Activated T-helper 1 cell treated with anti-CD3 and anti-CD28 coated beads, Interleukin-12 subunit alpha, Interleukin-12 subunit beta, Interleukin-2, Interleukin-4 antibody, amounts not matched to agents 30 ng/mL and 10 ng/mL and 1 ng/mL, durations not matched to agents 14 hours and 24 hours and 36 hours (primary cell): ENCODE measurements at regions not wholly inside any gene's neighbourhood (a gene's known extent, or its start where the extent isn't known, plus 50 kb on each side); places are given as distances from the start of the nearest gene placed in this dataset.

Experiments used
- DNase-seq: peaks from one replicate; pipeline ENCODE4 v3.0.0; 2021; ENCODE audit warnings: low spot score
- H3K27ac Mint-ChIP-seq: one replicate; pipeline ENCODE4 v1.8.0; 2021; ENCODE audit warnings: mild to moderate bottlenecking, mixed read lengths
- H3K27me3 Mint-ChIP-seq: one replicate; pipeline ENCODE4 v1.8.0; 2022; ENCODE audit warnings: mild to moderate bottlenecking, moderate library complexity, mixed read lengths; ENCODE audit not compliant: insufficient read depth
- H3K36me3 Mint-ChIP-seq: one replicate; pipeline ENCODE4 v1.8.0; 2021; ENCODE audit warnings: low read depth, mixed read lengths
- H3K4me1 Mint-ChIP-seq: one replicate; pipeline ENCODE4 v1.8.0; 2021; ENCODE audit warnings: low read depth, mixed read lengths
- H3K4me3 Mint-ChIP-seq: one replicate; pipeline ENCODE4 v1.8.0; 2021; ENCODE audit warnings: mild to moderate bottlenecking, moderate library complexity, mixed read lengths
- H3K9me3 Mint-ChIP-seq: one replicate; pipeline ENCODE4 v1.8.0; 2021; ENCODE audit warnings: mixed read lengths
- intact Hi-C: fragments of 100-400 bp; cut with micrococcal nuclease; formaldehyde crosslinking; loops from one replicate; pipeline ENCODE4 v1.15.1; 2024

DNA sequence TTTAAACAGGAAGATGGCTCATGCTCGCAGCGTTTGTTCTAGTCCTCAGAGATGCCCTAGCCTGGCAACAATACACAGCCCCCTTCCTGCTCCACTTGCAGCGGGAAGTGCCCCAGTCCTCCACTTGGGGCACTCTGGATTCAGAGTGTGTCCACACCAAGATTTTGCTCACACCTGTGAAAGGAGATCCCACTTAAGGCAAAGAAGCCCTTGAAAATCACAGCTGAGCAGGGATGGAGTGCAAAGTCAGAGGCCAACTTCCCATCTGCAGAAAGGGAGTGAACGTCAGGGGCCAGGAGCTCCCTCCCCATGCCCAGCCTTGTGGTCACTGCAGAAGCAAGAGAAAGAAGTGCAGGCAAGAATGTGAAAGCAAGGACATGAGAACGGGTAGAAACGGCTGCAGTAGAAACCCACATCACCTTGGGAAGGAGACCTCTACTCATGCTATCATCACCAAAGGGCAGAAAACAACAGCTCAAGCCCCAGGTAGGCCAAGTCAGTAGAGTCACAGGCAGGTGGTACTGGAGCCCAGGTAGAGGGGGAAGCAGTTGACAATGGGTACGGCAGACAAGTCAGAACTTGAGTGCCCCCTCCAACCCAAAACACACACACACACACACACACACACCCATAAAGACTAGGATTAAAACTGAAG, 157.4 kb downstream of the BUD13 start:
- Mint-ChIP-seq H3K36me3 (no peaks in the 10 kb centered on the region), H3K4me1 (no peaks in the 10 kb centered on the region), H3K9me3 (no peaks in the 10 kb centered on the region), H3K27me3 (peaks cover 4% of the 10 kb centered on the region), H3K4me3 (no peak overlapping the region), H3K27ac (no peak overlapping the region)
- no peak for DNase-seq
- intact Hi-C loops: no loop called here

DNA sequence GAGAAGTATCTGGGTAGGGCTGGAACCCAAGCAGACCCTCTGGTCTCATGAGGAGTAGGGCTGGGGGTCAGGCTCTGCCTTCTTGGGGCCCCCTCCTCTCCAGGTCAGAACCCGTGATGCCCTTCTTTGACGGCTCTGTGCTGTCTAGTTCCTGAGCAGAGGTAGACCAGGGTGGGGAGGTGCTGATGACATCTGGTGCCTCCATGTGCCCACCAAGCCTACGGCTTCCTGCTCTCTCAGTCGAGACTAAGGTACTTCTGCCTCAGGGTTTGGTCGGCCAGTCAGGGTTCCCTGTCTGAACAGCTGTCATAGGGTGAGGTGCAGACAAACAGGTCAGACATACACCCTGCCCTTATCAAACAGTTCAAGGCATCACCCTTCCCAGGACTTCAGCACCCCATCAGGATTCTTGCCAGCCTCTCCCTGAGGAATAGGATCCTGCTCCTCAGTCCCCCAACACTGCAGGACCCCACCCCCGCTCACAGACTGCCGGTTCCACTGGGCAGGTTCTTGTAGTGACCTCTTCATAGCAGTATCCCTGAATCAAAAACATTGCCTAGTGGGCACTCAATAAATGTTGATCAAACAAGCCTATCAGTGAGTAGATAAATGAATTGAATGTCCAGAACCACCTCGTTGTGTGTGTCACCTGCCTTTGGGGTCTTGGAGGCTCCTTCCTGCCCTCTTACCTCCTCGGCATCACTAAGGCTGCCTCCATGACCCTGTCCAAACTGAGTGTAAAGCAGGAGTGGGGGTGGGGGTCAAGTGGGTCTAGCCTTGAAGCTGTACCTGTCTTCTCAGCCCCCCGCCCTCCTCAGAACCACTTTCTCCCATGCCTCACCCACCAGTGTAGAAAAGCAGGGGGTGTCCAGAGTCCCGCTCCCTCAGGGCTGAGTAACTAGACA, 158.2 kb downstream of the BUD13 start:
- DNase-seq: no peak
- no peaks in the 10 kb centered on the region for H3K4me1 Mint-ChIP-seq
- no peak overlapping the region for H3K4me3 Mint-ChIP-seq
- intact Hi-C loops: no loop called here
- no peaks in the 10 kb centered on the region for H3K36me3 Mint-ChIP-seq
- H3K27ac Mint-ChIP-seq: no peak overlapping the region
- H3K9me3 Mint-ChIP-seq: no peaks in the 10 kb centered on the region
- H3K27me3 Mint-ChIP-seq: peaks cover 4% of the 10 kb centered on the region

DNA sequence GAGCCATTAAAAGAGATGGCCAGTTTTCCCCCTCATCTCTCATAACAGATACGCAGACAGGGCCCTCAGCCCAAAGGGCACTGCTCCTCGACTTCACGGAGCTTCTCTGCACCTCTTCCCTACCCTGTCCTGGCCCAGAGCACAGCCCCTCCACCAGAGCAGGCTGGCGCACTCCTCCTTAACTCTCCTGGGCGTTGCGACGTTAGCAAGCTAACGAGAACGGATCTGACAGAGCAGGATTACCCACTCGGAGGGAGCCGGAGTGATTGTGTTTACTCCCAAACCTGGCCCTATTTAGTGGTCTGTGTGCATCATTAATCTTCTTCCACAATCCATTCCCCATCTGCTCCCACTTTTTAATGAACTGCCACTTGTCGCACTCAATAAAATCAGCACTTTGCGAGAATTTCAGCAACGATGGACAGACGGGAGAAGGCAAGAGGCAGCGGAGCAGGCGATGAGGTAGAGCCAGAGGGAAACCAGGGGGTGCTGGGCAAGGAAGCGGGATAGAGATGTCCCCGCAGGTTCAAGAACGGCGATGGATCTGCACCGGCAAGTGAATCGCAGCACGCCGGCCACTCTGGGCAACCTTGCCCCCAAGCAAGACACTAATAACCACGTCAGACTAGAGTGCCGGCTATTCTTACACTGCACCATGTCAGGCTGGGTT, 159.4 kb downstream of the BUD13 start:
- H3K36me3 Mint-ChIP-seq: no peaks in the 10 kb centered on the region
- H3K27me3 Mint-ChIP-seq: peaks cover 4% of the 10 kb centered on the region
- no peak overlapping the region for H3K4me3 Mint-ChIP-seq
- no peak for DNase-seq
- intact Hi-C loops: no loop called here
- no peaks in the 10 kb centered on the region for H3K9me3 Mint-ChIP-seq
- no peaks in the 10 kb centered on the region for H3K4me1 Mint-ChIP-seq
- H3K27ac Mint-ChIP-seq: no peak overlapping the region

DNA sequence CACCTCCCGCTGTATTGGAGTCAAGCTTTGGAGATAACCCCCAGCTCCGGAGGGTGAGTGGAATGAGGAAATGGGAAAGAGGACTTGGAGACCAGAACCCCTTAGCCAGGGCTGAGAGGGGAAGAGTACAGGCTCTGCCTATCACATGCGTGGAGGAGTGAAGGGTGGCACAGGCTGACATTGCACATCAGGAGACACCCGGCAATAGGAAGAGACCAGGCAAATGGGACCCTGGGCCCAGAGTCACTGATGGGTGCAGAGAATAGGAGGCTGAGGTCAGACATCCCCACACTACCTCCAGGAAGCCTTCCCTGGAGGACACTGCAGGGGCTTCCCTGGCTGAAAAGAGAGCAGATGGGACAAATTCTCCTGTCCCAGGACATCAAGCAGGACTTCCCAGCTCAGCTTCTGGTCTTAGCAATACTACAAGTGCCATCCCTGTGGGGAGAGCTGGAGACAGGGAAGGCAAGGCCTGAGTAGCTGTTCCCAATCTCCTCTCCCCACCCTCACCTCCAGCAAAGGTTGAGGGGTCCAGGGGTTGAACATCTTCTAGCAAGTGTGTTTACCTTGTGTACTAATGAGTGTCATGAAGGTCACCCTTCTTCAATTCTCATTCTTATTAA, 160.7 kb downstream of the BUD13 start:
- H3K4me3 Mint-ChIP-seq: no peak overlapping the region
- no peak for DNase-seq
- H3K27ac Mint-ChIP-seq: no peak overlapping the region
- no peaks in the 10 kb centered on the region for H3K4me1 Mint-ChIP-seq
- H3K27me3 Mint-ChIP-seq: peaks cover 2% of the 10 kb centered on the region
- no peaks in the 10 kb centered on the region for H3K9me3 Mint-ChIP-seq
- intact Hi-C loops: no loop called here
- H3K36me3 Mint-ChIP-seq: no peaks in the 10 kb centered on the region

DNA sequence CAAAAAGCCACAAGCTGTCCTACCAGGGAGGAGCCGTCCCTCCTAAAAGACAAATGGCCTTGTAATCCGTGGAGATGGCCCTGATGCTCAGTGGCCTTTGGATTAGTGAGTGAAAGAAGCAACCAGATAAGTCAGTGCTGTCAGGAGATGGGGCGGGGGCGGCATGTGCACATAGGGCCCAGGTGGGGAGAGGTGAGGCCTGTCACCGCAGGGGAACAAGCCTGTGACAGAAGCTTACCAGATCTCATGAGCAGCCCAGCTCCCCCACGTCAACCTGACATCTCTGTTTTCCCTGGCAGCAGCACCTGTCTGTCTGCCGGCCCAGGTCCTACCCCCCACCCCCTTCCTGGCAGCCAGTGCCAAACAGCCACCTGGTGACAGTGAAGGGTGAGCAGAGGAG, 162.6 kb downstream of the BUD13 start:
- intact Hi-C loops: no loop called here
- H3K27me3 Mint-ChIP-seq: no peaks in the 10 kb centered on the region
- no peaks in the 10 kb centered on the region for H3K4me1 Mint-ChIP-seq
- H3K27ac Mint-ChIP-seq: no peak overlapping the region
- no peaks in the 10 kb centered on the region for H3K36me3 Mint-ChIP-seq
- no peak overlapping the region for H3K4me3 Mint-ChIP-seq
- no peaks in the 10 kb centered on the region for H3K9me3 Mint-ChIP-seq
- no peak for DNase-seq

DNA sequence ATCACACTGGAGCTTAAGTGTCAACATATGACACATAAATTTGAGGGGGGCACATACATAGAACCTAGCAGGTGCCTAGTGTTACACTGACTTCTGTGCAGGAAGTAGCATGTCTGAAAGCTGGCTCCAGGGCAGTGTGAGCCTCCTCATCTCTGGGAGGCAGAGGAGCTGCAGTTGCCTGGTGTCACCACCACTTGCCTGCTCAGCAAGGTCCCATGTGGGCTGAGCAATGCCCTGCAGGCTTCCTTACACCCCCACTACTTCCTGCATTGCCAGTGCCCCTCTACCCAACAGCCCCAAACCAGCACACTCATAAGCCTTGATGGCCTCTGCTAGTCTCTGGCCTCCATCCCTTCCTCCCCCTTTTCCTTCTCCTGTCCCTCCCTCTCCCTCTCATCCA, 165.8 kb downstream of the BUD13 start:
- Mint-ChIP-seq H3K36me3 (no peaks in the 10 kb centered on the region), H3K4me3 (no peak overlapping the region), H3K9me3 (no peaks in the 10 kb centered on the region), H3K27me3 (no peaks in the 10 kb centered on the region), H3K4me1 (no peaks in the 10 kb centered on the region), H3K27ac (no peak overlapping the region)
- intact Hi-C loops: no loop called here
- DNase-seq: no peak

DNA sequence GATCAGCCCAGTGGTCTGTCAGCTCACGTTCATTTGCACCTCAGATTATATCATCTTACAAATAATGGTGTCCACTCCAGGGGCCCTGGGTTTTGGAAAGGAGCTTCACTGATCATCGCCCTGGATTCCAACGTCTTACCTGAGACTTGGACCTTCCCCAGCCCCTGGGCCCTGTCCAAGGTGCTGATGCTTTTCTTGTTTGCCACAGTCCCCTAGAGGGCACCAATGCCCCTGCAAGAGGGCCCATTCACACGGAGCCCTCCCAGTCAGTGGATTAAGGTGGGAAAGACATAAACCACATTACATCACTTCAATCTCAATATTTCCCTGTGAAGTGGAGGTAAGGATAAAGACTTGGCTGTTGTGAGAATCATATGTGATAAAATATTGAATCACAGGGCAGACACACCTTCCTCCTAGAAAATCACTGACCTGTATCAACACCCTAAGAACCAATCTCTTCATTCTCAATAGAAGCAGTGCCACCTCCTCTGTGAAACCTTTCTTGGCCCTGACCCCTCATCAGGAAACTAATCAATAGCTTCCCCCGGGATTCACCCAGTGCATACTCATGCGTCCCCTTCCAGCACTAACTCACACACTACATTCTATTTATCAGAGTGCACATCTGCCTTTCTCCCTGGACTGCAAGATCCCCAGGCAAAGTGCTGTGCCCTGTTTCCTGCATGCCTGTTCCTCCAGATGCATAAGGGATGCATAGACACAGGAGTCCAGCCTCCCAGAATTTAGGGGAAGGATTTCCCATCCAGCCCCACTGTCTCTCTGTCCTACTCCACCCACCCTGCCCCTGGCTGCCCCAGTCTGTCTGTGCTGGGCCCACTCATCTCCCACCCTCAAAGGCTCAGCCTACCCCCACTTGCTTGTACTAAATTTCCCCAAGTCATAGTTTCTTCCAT, 167.0 kb downstream of the BUD13 start:
- Mint-ChIP-seq H3K4me1 (no peaks in the 10 kb centered on the region), H3K36me3 (no peaks in the 10 kb centered on the region), H3K27me3 (no peaks in the 10 kb centered on the region), H3K27ac (no peak overlapping the region), H3K4me3 (no peak overlapping the region), H3K9me3 (no peaks in the 10 kb centered on the region)
- intact Hi-C loops: no loop called here
- no peak for DNase-seq

DNA sequence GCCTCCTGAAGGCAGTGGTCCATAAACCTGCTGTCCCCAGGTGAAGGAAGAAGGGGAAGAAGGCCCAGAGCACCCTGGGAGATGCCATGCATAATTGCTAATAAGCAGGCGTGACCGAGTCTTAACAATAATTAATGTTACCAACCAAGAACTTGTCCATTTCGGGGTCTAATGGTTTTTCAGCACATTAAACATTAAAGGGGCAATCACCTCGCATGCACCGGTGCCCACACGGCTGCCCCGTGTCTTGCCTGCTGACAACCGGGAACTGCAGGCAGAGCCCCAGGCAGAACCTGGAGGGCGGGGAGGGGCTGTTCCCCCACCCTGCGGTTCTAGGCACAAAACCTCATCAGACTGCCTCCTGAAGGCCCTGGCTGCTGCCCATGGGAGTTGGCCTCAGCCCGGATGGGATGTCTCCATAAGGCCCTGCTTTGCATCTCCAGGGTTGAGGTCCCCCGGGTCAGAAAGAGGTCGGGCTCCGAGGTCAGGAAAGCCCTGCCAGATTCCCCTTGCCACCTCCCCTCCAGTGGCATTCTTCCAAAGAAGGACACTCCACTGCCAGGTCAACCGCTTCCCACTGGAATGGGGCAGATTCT, 169.0 kb downstream of the BUD13 start:
- intact Hi-C loops: no loop called here
- Mint-ChIP-seq H3K9me3 (no peaks in the 10 kb centered on the region), H3K36me3 (no peaks in the 10 kb centered on the region), H3K27me3 (no peaks in the 10 kb centered on the region), H3K4me3 (no peak overlapping the region), H3K27ac (no peak overlapping the region), H3K4me1 (no peaks in the 10 kb centered on the region)
- no peak for DNase-seq

DNA sequence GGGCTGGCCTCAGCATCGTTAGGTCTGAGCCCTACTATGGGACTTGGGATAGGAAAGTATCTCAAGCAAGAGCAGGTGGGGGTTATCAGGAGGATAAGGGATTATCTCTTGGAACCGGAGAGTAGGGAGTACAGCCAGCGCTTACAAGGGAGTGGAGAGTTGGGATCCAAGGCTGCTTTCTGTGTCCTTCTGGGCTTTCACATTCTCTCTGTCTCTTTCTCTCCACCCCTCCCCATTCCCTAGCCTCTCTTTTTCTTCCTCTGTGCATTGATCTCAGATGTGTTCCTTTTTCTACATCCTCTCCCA, 170.2 kb downstream of the BUD13 start:
- Mint-ChIP-seq H3K4me1 (no peaks in the 10 kb centered on the region), H3K27ac (no peak overlapping the region), H3K9me3 (no peaks in the 10 kb centered on the region)

DNA sequence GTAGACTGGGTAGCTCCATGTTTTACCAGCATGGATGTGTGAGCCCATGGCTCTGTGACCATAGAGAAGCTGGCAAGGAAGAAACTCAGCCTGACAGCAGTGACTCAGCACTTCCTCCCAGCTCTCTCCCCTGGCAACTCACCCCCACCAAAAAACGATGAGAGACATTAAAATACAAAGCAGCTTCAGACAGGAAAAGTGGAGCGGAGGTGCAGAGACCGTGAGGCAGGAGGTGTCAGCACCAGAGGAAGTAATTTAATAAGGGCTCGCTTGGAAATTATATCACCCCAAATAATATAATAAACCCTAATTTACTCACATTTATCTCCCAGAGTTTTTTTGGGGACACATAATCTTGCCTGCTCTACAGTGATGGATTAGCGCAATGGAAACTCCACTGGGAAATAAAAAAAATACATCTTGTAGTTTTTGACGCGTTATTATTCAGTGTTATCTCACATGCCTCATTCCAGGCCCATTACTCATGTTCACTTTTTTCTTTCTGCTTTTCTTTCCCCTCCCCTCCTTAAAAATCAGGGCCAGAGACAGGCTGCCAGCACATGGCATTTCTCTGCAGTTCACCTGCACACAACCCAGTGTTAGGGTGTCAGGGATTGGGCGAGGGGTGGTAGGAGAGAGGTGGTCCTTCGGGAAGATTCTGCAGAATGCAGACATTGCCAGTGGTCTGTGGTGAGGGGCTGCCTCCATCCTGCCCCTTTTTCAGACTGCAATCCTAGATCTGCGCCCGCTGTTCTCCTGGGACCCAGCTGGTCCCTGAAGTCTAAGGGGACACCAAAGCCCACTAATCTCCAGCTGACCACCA, 170.8 kb downstream of the BUD13 start:
- Mint-ChIP-seq H3K27me3 (no peaks in the 10 kb centered on the region), H3K36me3 (no peaks in the 10 kb centered on the region), H3K27ac (no peak overlapping the region), H3K4me1 (no peaks in the 10 kb centered on the region), H3K4me3 (no peak overlapping the region), H3K9me3 (no peaks in the 10 kb centered on the region)
- intact Hi-C loops: no loop called here
- DNase-seq: no peak

More for the DNA sequence above, 170.2 kb downstream of the BUD13 start:
- intact Hi-C loops: no loop called here
- no peak for DNase-seq
- no peaks in the 10 kb centered on the region for H3K36me3 Mint-ChIP-seq
- H3K27me3 Mint-ChIP-seq: no peaks in the 10 kb centered on the region
- no peak overlapping the region for H3K4me3 Mint-ChIP-seq

DNA sequence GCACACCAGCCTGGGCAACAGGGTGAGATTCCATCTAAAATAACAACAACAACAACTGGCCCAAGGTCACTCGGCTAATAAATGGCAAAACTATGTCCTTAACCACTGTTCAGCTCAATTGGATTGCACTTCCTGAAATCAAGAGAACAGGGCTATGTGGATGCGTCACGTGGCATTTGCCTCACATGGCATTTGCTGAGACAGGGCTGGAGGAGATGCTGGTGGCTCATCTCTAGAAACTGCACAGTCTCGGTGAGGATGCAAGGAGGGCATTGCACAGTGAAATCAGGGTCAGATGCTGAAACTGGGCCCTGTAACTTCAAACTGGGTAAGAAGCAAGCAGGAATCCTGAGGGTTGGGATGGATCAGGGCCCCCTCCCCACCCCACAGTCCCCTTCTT, 171.9 kb downstream of the BUD13 start:
- H3K4me3 Mint-ChIP-seq: no peak overlapping the region
- intact Hi-C loops: no loop called here
- no peak overlapping the region for H3K27ac Mint-ChIP-seq
- H3K36me3 Mint-ChIP-seq: no peaks in the 10 kb centered on the region
- H3K4me1 Mint-ChIP-seq: no peaks in the 10 kb centered on the region
- no peaks in the 10 kb centered on the region for H3K27me3 Mint-ChIP-seq
- H3K9me3 Mint-ChIP-seq: no peaks in the 10 kb centered on the region
- no peak for DNase-seq
